ENCODE measurements at regions not wholly inside any gene's neighbourhood (a gene's known extent, or its start where the extent isn't known, plus 50 kb on each side); places are given as distances from the start of the nearest gene placed in this dataset.

GRCh38 chr9:108681851-108682590, 173.8 kb downstream of the ACTL7B start:
- Histone ChIP-seq H3K9me2 (ENCODE audit: insufficient read depth) (no peaks in the 10 kb centered on the region), H3K79me2 (ENCODE audit: insufficient read depth, low read length) (no peaks in the 10 kb centered on the region), H3K4me2 (ENCODE audit: low read length) (no peak overlapping the region), H3K9me3 (ENCODE audit: control insufficient read depth in 1 of 2, insufficient read depth in 1 of 2, low read depth in 1 of 2, low read length in 2 of 2) (no peaks in the 10 kb centered on the region; a peak in 1 of 4 replicates), H3K9ac (ENCODE audit: low read length) (no peak overlapping the region), H3K4me1 (ENCODE audit: control insufficient read depth in 1 of 2, insufficient read depth in 2 of 2, low read length in 2 of 2) (no peaks in the 10 kb centered on the region), H3K27ac (ENCODE audit: low read depth, low read length) (no peak overlapping the region), H3K36me3 (ENCODE audit: control insufficient read depth in 1 of 2, insufficient read depth in 2 of 2, low read length in 2 of 2) (no peaks in the 10 kb centered on the region), H2AFZ (ENCODE audit: low read depth, low read length, poor library complexity, severe bottlenecking) (no peak overlapping the region), H4K20me1 (ENCODE audit: insufficient read depth) (no peaks in the 10 kb centered on the region), H3K27me3 (ENCODE audit: insufficient read depth, low read length) (no peaks in the 10 kb centered on the region), H3K4me3 (replicated peaks in 1 of 2; ENCODE audit: low read depth in 1 of 2, low read length in 2 of 2) (no peak overlapping the region)
- no TSS peak for BruUV-seq (replicated peaks)
- ChIA-PET POLR2A (no interaction called here), CTCF (no interaction called here), RAD21 (ENCODE audit: low non-redundant PET in 1 of 2, low total read pairs in 2 of 2, uncharacterized antibody in 2 of 2, unreplicated experiment in 2 of 2) (no interaction called here)
- TF ChIP-seq ELF1 (IDR thresholded peaks at IDR 0.05; ENCODE audit: borderline replicate concordance, low read depth) (no peak), POLR2A (IDR thresholded peaks at IDR 0.05; ENCODE audit: borderline replicate concordance, extremely low read depth, insufficient read depth, insufficient read length) (no peak), EZH2phosphoT487 (IDR thresholded peaks at IDR 0.05; ENCODE audit: borderline replicate concordance) (no peak), FOSL1 (IDR thresholded peaks at IDR 0.05; ENCODE audit: low read depth) (no peak), RAD21 (IDR thresholded peaks at IDR 0.05; ENCODE audit: low read depth) (no peak), EGR1 (IDR thresholded peaks at IDR 0.05; ENCODE audit: low read depth) (no peak), ZFX (IDR thresholded peaks at IDR 0.05) (no peak), ZNF274 (IDR thresholded peaks at IDR 0.05; ENCODE audit: low read depth, low read length) (no peak), YY1 (IDR thresholded peaks at IDR 0.05; ENCODE audit: extremely low read depth, insufficient replicate concordance, low read depth, low read length) (no peak), POLR2AphosphoS5 (IDR thresholded peaks at IDR 0.05; ENCODE audit: low read depth, low read length) (no peak), CEBPB (IDR thresholded peaks at IDR 0.05; ENCODE audit: low read depth) (no peak), SRF (IDR thresholded peaks at IDR 0.05; ENCODE audit: low read depth) (no peak)
- TF ChIP-seq, protein P1, sequence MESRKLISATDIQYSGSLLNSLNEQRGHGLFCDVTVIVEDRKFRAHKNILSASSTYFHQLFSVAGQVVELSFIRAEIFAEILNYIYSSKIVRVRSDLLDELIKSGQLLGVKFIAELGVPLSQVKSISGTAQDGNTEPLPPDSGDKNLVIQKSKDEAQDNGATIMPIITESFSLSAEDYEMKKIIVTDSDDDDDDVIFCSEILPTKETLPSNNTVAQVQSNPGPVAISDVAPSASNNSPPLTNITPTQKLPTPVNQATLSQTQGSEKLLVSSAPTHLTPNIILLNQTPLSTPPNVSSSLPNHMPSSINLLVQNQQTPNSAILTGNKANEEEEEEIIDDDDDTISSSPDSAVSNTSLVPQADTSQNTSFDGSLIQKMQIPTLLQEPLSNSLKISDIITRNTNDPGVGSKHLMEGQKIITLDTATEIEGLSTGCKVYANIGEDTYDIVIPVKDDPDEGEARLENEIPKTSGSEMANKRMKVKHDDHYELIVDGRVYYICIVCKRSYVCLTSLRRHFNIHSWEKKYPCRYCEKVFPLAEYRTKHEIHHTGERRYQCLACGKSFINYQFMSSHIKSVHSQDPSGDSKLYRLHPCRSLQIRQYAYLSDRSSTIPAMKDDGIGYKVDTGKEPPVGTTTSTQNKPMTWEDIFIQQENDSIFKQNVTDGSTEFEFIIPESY (IDR thresholded peaks at IDR 0.05; ENCODE audit: extremely low read depth, insufficient replicate concordance, low read length): no peak
- DNase-seq (ENCODE audit: low read depth, low spot score): no peak
- intact Hi-C loops (cut with micrococcal nuclease): no loop called here
- no peak for ATAC-seq

All from HCT116 (cell line).